ENCODE measurements at regions not wholly inside any gene's neighbourhood (a gene's known extent, or its start where the extent isn't known, plus 50 kb on each side); places are given as distances from the start of the nearest gene placed in this dataset.

GRCh38 chr10:43885252-43885651 is 236.6 kb upstream of the ZNF32 start:
- TF ChIP-seq, protein P1, sequence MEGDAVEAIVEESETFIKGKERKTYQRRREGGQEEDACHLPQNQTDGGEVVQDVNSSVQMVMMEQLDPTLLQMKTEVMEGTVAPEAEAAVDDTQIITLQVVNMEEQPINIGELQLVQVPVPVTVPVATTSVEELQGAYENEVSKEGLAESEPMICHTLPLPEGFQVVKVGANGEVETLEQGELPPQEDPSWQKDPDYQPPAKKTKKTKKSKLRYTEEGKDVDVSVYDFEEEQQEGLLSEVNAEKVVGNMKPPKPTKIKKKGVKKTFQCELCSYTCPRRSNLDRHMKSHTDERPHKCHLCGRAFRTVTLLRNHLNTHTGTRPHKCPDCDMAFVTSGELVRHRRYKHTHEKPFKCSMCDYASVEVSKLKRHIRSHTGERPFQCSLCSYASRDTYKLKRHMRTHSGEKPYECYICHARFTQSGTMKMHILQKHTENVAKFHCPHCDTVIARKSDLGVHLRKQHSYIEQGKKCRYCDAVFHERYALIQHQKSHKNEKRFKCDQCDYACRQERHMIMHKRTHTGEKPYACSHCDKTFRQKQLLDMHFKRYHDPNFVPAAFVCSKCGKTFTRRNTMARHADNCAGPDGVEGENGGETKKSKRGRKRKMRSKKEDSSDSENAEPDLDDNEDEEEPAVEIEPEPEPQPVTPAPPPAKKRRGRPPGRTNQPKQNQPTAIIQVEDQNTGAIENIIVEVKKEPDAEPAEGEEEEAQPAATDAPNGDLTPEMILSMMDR (IDR thresholded peaks at IDR 0.05): no peak
- no peak overlapping the region for H3K4me3 ChIP-seq (ENCODE audit: low read depth in 1 of 2, low read length in 1 of 2)

DNA sequence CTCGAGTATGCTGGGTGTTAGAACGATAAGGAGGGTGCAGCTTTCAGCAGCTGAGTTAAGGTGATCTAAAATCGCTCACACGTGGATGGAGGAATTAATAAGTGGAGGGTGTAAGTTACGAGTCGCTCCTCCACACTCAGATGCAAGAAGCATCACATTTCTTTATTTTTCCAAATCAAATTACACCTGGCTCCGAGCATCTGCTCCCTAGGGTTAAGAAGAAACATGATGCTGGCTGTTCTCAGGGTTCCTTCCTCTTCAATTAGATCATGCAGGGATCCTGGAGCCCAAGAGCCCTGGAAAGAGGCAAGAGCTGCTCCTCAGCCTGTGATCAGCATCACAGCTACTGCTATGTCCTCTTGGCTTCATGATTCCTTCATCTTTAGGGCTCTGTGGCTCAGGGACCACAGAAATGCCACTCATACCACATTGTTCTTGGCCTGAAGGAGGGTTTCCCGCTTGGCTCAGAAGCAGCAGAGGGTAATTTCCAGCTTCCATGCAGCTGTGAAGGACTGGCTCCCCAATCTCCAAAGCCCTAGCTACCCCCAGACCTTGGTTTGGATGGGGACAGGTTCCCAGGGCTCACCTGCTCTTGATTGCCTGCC is 235.9 kb upstream of the ZNF32 start:
- Histone ChIP-seq H3K27ac (no peak overlapping the region), H3K9me3 (no peaks in the 10 kb centered on the region), H3K4me1 (ENCODE audit: control insufficient read depth in 1 of 2, insufficient read depth in 1 of 2, low read depth in 1 of 2, low read length in 1 of 2) (no peaks in the 10 kb centered on the region), H3K4me3 (ENCODE audit: low read depth in 1 of 2, low read length in 1 of 2) (no peak overlapping the region), H3K36me3 (no peaks in the 10 kb centered on the region), H3K27me3 (peaks cover 31% of the 10 kb centered on the region)
- TF ChIP-seq, protein P1 (IDR thresholded peaks at IDR 0.05): no peak

More at GRCh38 chr10:43885252-43885651, 236.6 kb upstream of the ZNF32 start:
- no peak overlapping the region for H3K27ac ChIP-seq
- H3K4me1 ChIP-seq (ENCODE audit: control insufficient read depth in 1 of 2, insufficient read depth in 1 of 2, low read depth in 1 of 2, low read length in 1 of 2): no peaks in the 10 kb centered on the region
- H3K36me3 ChIP-seq: no peaks in the 10 kb centered on the region
- no peaks in the 10 kb centered on the region for H3K9me3 ChIP-seq
- H3K27me3 ChIP-seq: peaks cover 30% of the 10 kb centered on the region

DNA sequence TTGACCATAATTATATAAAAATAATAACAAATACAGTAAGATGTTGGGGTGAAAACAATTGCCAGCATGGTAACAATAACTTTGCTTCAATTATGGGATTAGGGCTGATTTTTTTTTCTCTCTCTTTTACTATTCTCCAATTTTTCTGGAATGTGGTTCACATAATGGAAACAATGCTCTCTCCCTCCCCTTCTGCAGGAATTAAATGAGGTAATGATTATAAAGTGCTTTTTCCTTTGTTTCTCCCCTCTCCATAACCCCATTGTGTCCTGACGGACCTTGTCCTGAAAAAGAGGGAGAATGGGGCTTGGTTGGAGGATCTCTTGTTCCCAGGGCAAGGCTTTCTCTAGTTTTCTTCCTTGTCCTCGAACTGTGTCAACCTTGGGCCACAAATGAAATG is 234.0 kb upstream of the ZNF32 start:
- H3K4me1 ChIP-seq (ENCODE audit: control insufficient read depth in 1 of 2, insufficient read depth in 1 of 2, low read depth in 1 of 2, low read length in 1 of 2): no peaks in the 10 kb centered on the region
- TF ChIP-seq, protein P1 (IDR thresholded peaks at IDR 0.05): no peak
- H3K27ac ChIP-seq: no peak overlapping the region
- H3K4me3 ChIP-seq (ENCODE audit: low read depth in 1 of 2, low read length in 1 of 2): no peak overlapping the region
- H3K27me3 ChIP-seq: peaks cover 49% of the 10 kb centered on the region
- H3K9me3 ChIP-seq: no peaks in the 10 kb centered on the region
- no peaks in the 10 kb centered on the region for H3K36me3 ChIP-seq

GRCh38 chr10:43881657-43882056 is 233.0 kb upstream of the ZNF32 start:
- Histone ChIP-seq H3K4me1 (ENCODE audit: control insufficient read depth in 1 of 2, insufficient read depth in 1 of 2, low read depth in 1 of 2, low read length in 1 of 2) (no peaks in the 10 kb centered on the region), H3K9me3 (no peaks in the 10 kb centered on the region), H3K27ac (no peak overlapping the region), H3K27me3 (peaks cover 60% of the 10 kb centered on the region), H3K36me3 (no peaks in the 10 kb centered on the region), H3K4me3 (ENCODE audit: low read depth in 1 of 2, low read length in 1 of 2) (no peak overlapping the region)
- TF ChIP-seq, protein P1 (IDR thresholded peaks at IDR 0.05): no peak

GRCh38 chr10:43880160-43880559 is 231.5 kb upstream of the ZNF32 start:
- TF ChIP-seq, protein P1 (IDR thresholded peaks at IDR 0.05): no peak
- no peak overlapping the region for H3K4me3 ChIP-seq (ENCODE audit: low read depth in 1 of 2, low read length in 1 of 2)
- peaks cover 51% of the 10 kb centered on the region for H3K27me3 ChIP-seq
- no peaks in the 10 kb centered on the region for H3K9me3 ChIP-seq
- no peaks in the 10 kb centered on the region for H3K4me1 ChIP-seq (ENCODE audit: control insufficient read depth in 1 of 2, insufficient read depth in 1 of 2, low read depth in 1 of 2, low read length in 1 of 2)
- H3K27ac ChIP-seq: no peak overlapping the region
- no peaks in the 10 kb centered on the region for H3K36me3 ChIP-seq
